Large intestine (tissue), 3 donors: ENCODE measurements at regions not wholly inside any gene's neighbourhood (a gene's known extent, or its start where the extent isn't known, plus 50 kb on each side); places are given as distances from the start of the nearest gene placed in this dataset.
"Not testable (repeated sequence)": the region's sequence is repeated elsewhere in the genome, so short reads cannot be mapped to it uniquely, and the experiment has no call there.

ENCODE experiments used
- DNase-seq, 2 donors: peaks; one replicate each; pipeline versions ENCODE4 v3.0.0 to v3.0.0-alpha.2; 2013
- H3K27ac ChIP-seq: one replicate; pipeline ENCODE4 v1.5.1; 2013; ENCODE audit warnings: low read length
- H3K27me3 ChIP-seq: 2 replicates; pipeline ENCODE4 v1.6.1; 2013; ENCODE audit warnings: low read length; ENCODE audit not compliant: control insufficient read depth, insufficient read depth
- H3K36me3 ChIP-seq: 2 replicates; pipeline ENCODE4 v1.6.1; 2013; ENCODE audit warnings: low read length; ENCODE audit not compliant: control insufficient read depth, insufficient read depth
- H3K4me1 ChIP-seq: one replicate; pipeline ENCODE4 v1.6.1; 2013; ENCODE audit warnings: low read length; ENCODE audit not compliant: control insufficient read depth, insufficient read depth
- H3K4me3 ChIP-seq: one replicate; pipeline ENCODE4 v1.5.1; 2013; ENCODE audit warnings: low read length
- H3K9me3 ChIP-seq: one replicate; pipeline ENCODE4 v1.6.1; 2013; ENCODE audit warnings: mild to moderate bottlenecking, low read depth, low read length, moderate library complexity; ENCODE audit not compliant: control insufficient read depth
- WGBS: methylation state at CpG from one replicate; pipeline ENCODE4 v1.1.5; 2013; ENCODE audit warnings: low lambda C conversion rate; ENCODE audit not compliant: insufficient coverage; 5-methylcytosine and 5-hydroxymethylcytosine counted together

- no peak overlapping the region for H3K4me3 ChIP-seq
- no peaks in the 10 kb centered on the region for H3K9me3 ChIP-seq
- no CpG with 5 or more reads among the region's 4 CpGs for WGBS
- no peaks in the 10 kb centered on the region for H3K27me3 ChIP-seq
- no peak overlapping the region for H3K27ac ChIP-seq
- H3K36me3 ChIP-seq: no peaks in the 10 kb centered on the region
- no peak for DNase-seq
- H3K4me1 ChIP-seq: no peaks in the 10 kb centered on the region
Measured at GRCh38 chr7:25677595-25677994, 449.3 kb upstream of the NPVF start.

GRCh38 chr7:25678215-25678614, 449.9 kb upstream of the NPVF start:
- Histone ChIP-seq H3K27me3 (no peaks in the 10 kb centered on the region), H3K4me1 (no peaks in the 10 kb centered on the region), H3K36me3 (no peaks in the 10 kb centered on the region), H3K27ac (no peak overlapping the region), H3K4me3 (no peak overlapping the region), H3K9me3 (no peaks in the 10 kb centered on the region)
- DNase-seq: no peak
- no CpG with 5 or more reads among the region's 1 CpG for whole genome bisulfite sequencing

- no peak for DNase-seq
- Histone ChIP-seq H3K27ac (no peak overlapping the region), H3K27me3 (no peaks in the 10 kb centered on the region)
Measured at GRCh38 chr7:25680636-25681035, 452.4 kb upstream of the NPVF start.

GRCh38 chr7:25684360-25684759, 456.1 kb upstream of the NPVF start:
- no CpG with 5 or more reads among the region's 4 CpGs for whole genome bisulfite sequencing
- H3K27ac ChIP-seq: no peak overlapping the region
- H3K4me3 ChIP-seq: no peak overlapping the region
- no peaks in the 10 kb centered on the region for H3K27me3 ChIP-seq
- no peaks in the 10 kb centered on the region for H3K9me3 ChIP-seq
- H3K4me1 ChIP-seq: no peaks in the 10 kb centered on the region
- H3K36me3 ChIP-seq: no peaks in the 10 kb centered on the region
- DNase-seq: no peak

More at GRCh38 chr7:25680636-25681035, 452.4 kb upstream of the NPVF start:
- no peaks in the 10 kb centered on the region for H3K9me3 ChIP-seq
- no peaks in the 10 kb centered on the region for H3K4me1 ChIP-seq
- H3K4me3 ChIP-seq: no peak overlapping the region
- no peaks in the 10 kb centered on the region for H3K36me3 ChIP-seq

GRCh38 chr7:25686493-25686892, 458.2 kb upstream of the NPVF start:
- no peaks in the 10 kb centered on the region for H3K4me1 ChIP-seq
- H3K9me3 ChIP-seq: no peaks in the 10 kb centered on the region
- H3K4me3 ChIP-seq: no peak overlapping the region
- no peak overlapping the region for H3K27ac ChIP-seq
- 100% methylated on average over 1 of the region's 4 CpGs for WGBS
- H3K36me3 ChIP-seq: no peaks in the 10 kb centered on the region
- H3K27me3 ChIP-seq: no peaks in the 10 kb centered on the region
- no peak for DNase-seq

GRCh38 chr7:25694211-25694610, 457.8 kb upstream of the NFE2L3 start:
- WGBS: 63% methylated on average over 2 of the region's 2 CpGs
- Histone ChIP-seq H3K27me3 (no peaks in the 10 kb centered on the region), H3K27ac (no peak overlapping the region), H3K4me3 (no peak overlapping the region), H3K4me1 (no peaks in the 10 kb centered on the region), H3K36me3 (no peaks in the 10 kb centered on the region), H3K9me3 (no peaks in the 10 kb centered on the region)
- DNase-seq: no peak

- WGBS: no CpG with 5 or more reads among the region's 4 CpGs
- no peaks in the 10 kb centered on the region for H3K36me3 ChIP-seq
- H3K4me1 ChIP-seq: no peaks in the 10 kb centered on the region
- no peak overlapping the region for H3K27ac ChIP-seq
- H3K27me3 ChIP-seq: no peaks in the 10 kb centered on the region
- no peaks in the 10 kb centered on the region for H3K9me3 ChIP-seq
- no peak for DNase-seq
- H3K4me3 ChIP-seq: no peak overlapping the region
Measured at GRCh38 chr7:25694699-25695098, 457.3 kb upstream of the NFE2L3 start.

GRCh38 chr7:25696571-25696970, 455.4 kb upstream of the NFE2L3 start:
- no CpG with 5 or more reads among the region's 2 CpGs for WGBS
- H3K27me3 ChIP-seq: no peaks in the 10 kb centered on the region
- H3K27ac ChIP-seq: no peak overlapping the region

GRCh38 chr7:25698451-25699113, 453.4 kb upstream of the NFE2L3 start:
- Histone ChIP-seq H3K9me3 (no peaks in the 10 kb centered on the region), H3K27ac (no peak overlapping the region), H3K36me3 (no peaks in the 10 kb centered on the region), H3K4me3 (no peak overlapping the region), H3K4me1 (no peaks in the 10 kb centered on the region), H3K27me3 (no peaks in the 10 kb centered on the region)
- DNase-seq: no peak
- WGBS: 100% methylated on average over 2 of the region's 5 CpGs

More at GRCh38 chr7:25696571-25696970, 455.4 kb upstream of the NFE2L3 start:
- H3K9me3 ChIP-seq: no peaks in the 10 kb centered on the region
- H3K4me1 ChIP-seq: no peaks in the 10 kb centered on the region
- DNase-seq: no peak
- H3K4me3 ChIP-seq: no peak overlapping the region
- no peaks in the 10 kb centered on the region for H3K36me3 ChIP-seq

GRCh38 chr7:25700141-25700540, 451.9 kb upstream of the NFE2L3 start:
- not testable (repeated sequence) for H3K4me1 ChIP-seq, H3K4me3 ChIP-seq, DNase-seq, H3K27me3 ChIP-seq, H3K9me3 ChIP-seq, H3K36me3 ChIP-seq, H3K27ac ChIP-seq
- no CpG with 5 or more reads among the region's 7 CpGs for WGBS

- WGBS: 92% methylated on average over 4 of the region's 8 CpGs
Measured at GRCh38 chr7:25704413-25704812, 447.6 kb upstream of the NFE2L3 start.

More at GRCh38 chr7:25704413-25704812, 447.6 kb upstream of the NFE2L3 start:
- Histone ChIP-seq H3K4me3 (no peak overlapping the region), H3K36me3 (no peaks in the 10 kb centered on the region), H3K27ac (no peak overlapping the region), H3K27me3 (no peaks in the 10 kb centered on the region), H3K9me3 (no peaks in the 10 kb centered on the region), H3K4me1 (no peaks in the 10 kb centered on the region)
- no peak for DNase-seq
